OCI-LY1 (cell line): ENCODE measurements at regions not wholly inside any gene's neighbourhood (a gene's known extent, or its start where the extent isn't known, plus 50 kb on each side); places are given as distances from the start of the nearest gene placed in this dataset.
"Not testable (repeated sequence)": the region's sequence is repeated elsewhere in the genome, so short reads cannot be mapped to it uniquely, and the experiment has no call there.

Experiments used
- H2AFZ ChIP-seq: fragments of 200-600 bp; sonication (generic), shearing (Covaris generic); 2 replicates; pipeline ENCODE4 v1.6.0; 2014; ENCODE audit warnings: antibody characterized with exemption, mild to moderate bottlenecking, low read length
- H3F3A ChIP-seq: fragments of 200-600 bp; sonication (generic), shearing (Covaris generic); 2 replicates; pipeline ENCODE4 v1.6.0; 2014; ENCODE audit warnings: mild to moderate bottlenecking, antibody characterized with exemption, low read length, moderate library complexity; ENCODE audit not compliant: insufficient read depth
- H3K27ac ChIP-seq: fragments of 200-600 bp; sonication (generic); 2 replicates; pipeline ENCODE4 v1.5.1; 2014; ENCODE audit warnings: low read length, mixed run types, mild to moderate bottlenecking, low read depth; ENCODE audit not compliant: poor library complexity, severe bottlenecking
- H3K27me3 ChIP-seq: fragments of 200-600 bp; sonication (generic); 2 replicates; pipeline ENCODE4 v1.6.0; 2014; ENCODE audit warnings: antibody characterized with exemption, mild to moderate bottlenecking, low read length, moderate library complexity; ENCODE audit not compliant: insufficient read depth
- H3K36me3 ChIP-seq: fragments of 200-600 bp; sonication (generic); 2 replicates; pipeline ENCODE4 v1.6.1; 2014; ENCODE audit warnings: mild to moderate bottlenecking, antibody characterized with exemption, low read length, moderate library complexity, mixed read lengths; ENCODE audit not compliant: insufficient read depth
- H3K4me1 ChIP-seq: fragments of 200-600 bp; sonication (generic); 2 replicates; pipeline ENCODE4 v1.5.1; 2014; ENCODE audit warnings: mild to moderate bottlenecking, low read length, moderate library complexity; ENCODE audit not compliant: insufficient read depth, severe bottlenecking
- H3K4me2 ChIP-seq: fragments of 200-600 bp; sonication (generic), shearing (Covaris generic); 2 replicates; pipeline ENCODE4 v1.6.1; 2014; ENCODE audit warnings: low read length
- H3K4me3 ChIP-seq: fragments of 200-600 bp; sonication (generic); 2 replicates; pipeline ENCODE4 v1.5.1; 2014; ENCODE audit warnings: low read length, low read depth, mild to moderate bottlenecking, mixed read lengths; ENCODE audit not compliant: poor library complexity, severe bottlenecking
- H3K79me2 ChIP-seq: fragments of 200-600 bp; shearing (Covaris generic); 2 replicates; pipeline ENCODE4 v1.6.1; 2016; ENCODE audit warnings: mixed run types, low read length, mixed read lengths; ENCODE audit not compliant: insufficient read depth
- H3K9ac ChIP-seq: fragments of 200-600 bp; sonication (generic), shearing (Covaris generic); 2 replicates; pipeline ENCODE4 v1.6.1; 2014; ENCODE audit warnings: mild to moderate bottlenecking, low read length, mixed read lengths
- H3K9me2 ChIP-seq: fragments of 200-600 bp; sonication (generic), shearing (Covaris generic); 2 replicates; pipeline ENCODE4 v1.6.1; 2014; ENCODE audit warnings: low read depth, mild to moderate bottlenecking, low read length, mixed read lengths
- H3K9me3 ChIP-seq: fragments of 200-600 bp; shearing (Covaris generic); 2 replicates; pipeline ENCODE4 v1.6.1; 2014; ENCODE audit warnings: low read length, mixed read lengths
- H4K20me1 ChIP-seq: fragments of 200-600 bp; sonication (generic), shearing (Covaris generic); 2 replicates; pipeline ENCODE4 v1.6.0; 2016; ENCODE audit warnings: mild to moderate bottlenecking, low read length; ENCODE audit not compliant: insufficient read depth
- CTCF ChIP-seq: fragments of 200-600 bp; sonication (generic), shearing (Covaris generic); IDR thresholded peaks from 2 replicates; pipeline ENCODE4 v1.5.1; 2017; ENCODE audit warnings: mild to moderate bottlenecking, antibody characterized with exemption, low read length, moderate library complexity, mixed read lengths
- EZH2 ChIP-seq: fragments of 200-600 bp; sonication (generic), shearing (Covaris generic); IDR thresholded peaks from 2 replicates; pipeline ENCODE4 v1.8.0; 2017; ENCODE audit warnings: borderline replicate concordance, mixed run types, mild to moderate bottlenecking, antibody characterized with exemption, low read length, moderate library complexity, mixed read lengths

DNA sequence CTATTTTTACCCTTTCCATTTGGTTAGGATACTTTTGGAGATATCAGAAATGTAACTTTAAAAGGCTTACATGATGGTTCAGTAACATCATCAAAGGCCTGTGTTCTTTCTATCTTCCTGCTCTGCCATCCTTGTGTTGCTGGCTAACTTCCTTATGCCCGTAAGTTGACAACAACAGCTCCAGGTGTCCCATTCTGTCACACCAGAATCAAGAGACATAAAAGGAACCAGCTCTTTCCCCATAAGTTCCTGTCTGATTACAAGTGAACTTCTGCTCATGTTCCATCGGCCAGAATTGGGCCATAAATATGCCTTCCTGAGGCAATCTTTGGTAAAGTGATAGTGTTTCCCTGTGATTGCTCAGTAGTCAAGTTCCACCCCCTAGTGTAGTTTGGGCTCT, 92.4 kb downstream of the FAM170A start:
- H3K27ac ChIP-seq, result no peak overlapping the region
- H4K20me1 ChIP-seq, result no peaks in the 10 kb centered on the region
- no peak overlapping the region for H3K9ac ChIP-seq
- H3K79me2 ChIP-seq, result no peaks in the 10 kb centered on the region
- no peaks in the 10 kb centered on the region for H3K27me3 ChIP-seq
- H3K9me2 ChIP-seq, result no peaks in the 10 kb centered on the region
- H3K36me3 ChIP-seq, result no peaks in the 10 kb centered on the region
- no peak overlapping the region for H3K4me2 ChIP-seq
- TF ChIP-seq EZH2, result no peak
- TF ChIP-seq CTCF, result no peak
- no peak overlapping the region for H2AFZ ChIP-seq
- no peak overlapping the region for H3K4me3 ChIP-seq
- no peaks in the 10 kb centered on the region for H3F3A ChIP-seq
- H3K4me1 ChIP-seq, result no peaks in the 10 kb centered on the region
- H3K9me3 ChIP-seq, result 0 out of 2 replicates have a peak, but pooled peaks cover 2% of the 10 kb centered on the region

DNA sequence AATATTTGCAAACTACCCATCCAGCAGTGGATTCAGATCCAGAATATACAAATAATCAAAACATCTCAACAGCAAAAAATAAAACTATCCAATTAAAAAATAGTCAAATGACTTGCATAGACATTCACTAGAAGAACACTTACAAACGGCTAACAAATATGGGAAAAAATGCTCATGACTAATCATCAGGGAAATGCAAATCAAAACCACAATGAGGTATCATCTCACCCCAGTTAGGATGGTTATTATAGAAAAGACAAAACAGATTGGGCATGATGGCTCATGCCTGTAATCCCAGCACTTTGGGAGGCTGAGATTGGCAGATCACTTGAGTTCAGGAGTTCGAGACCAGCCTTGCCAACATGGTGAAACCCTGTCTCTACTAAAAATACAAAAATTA, 95.9 kb downstream of the FAM170A start:
- not testable (repeated sequence) for H3K4me1 ChIP-seq, H3K36me3 ChIP-seq

GRCh38 chr5:119726544-119726943, 97.2 kb downstream of the FAM170A start:
- Histone ChIP-seq H3F3A (no peaks in the 10 kb centered on the region), H4K20me1 (no peaks in the 10 kb centered on the region), H3K79me2 (no peaks in the 10 kb centered on the region), H3K27me3 (no peaks in the 10 kb centered on the region), H3K4me3 (no peak overlapping the region), H3K9me2 (no peaks in the 10 kb centered on the region), H3K4me1 (no peaks in the 10 kb centered on the region), H3K9ac (no peak overlapping the region), H3K4me2 (no peak overlapping the region), H2AFZ (no peak overlapping the region), H3K36me3 (no peaks in the 10 kb centered on the region), H3K27ac (no peak overlapping the region), H3K9me3 (0 out of 2 replicates have a peak, but pooled peaks cover 2% of the 10 kb centered on the region)
- TF ChIP-seq CTCF (no peak), EZH2 (no peak)

More for the DNA sequence above, 95.9 kb downstream of the FAM170A start:
- H4K20me1 ChIP-seq, H3K27me3 ChIP-seq, H3K4me2 ChIP-seq, H2AFZ ChIP-seq, H3K9me3 ChIP-seq, H3K79me2 ChIP-seq, H3K4me3 ChIP-seq, H3K9ac ChIP-seq, H3K9me2 ChIP-seq, H3F3A ChIP-seq, H3K27ac ChIP-seq: not testable (repeated sequence)

DNA sequence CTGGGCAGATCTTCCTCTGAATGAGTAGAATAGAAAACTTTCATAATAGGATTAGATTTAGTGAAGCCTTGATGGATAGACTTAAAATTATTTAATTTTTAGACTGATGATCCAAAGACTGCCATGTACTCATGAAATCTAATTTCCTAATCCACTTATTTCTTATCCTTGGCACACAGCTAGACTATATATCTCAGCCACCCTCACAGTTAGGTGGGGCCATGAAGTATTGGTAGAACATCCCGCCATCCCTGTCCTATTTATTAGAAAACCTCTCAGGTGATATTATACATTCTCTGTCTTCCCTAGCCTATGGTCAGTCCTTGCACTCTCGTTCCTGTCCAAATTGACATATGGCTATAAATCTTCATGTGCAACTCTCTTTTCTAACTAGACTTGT, 110.9 kb downstream of the FAM170A start:
- no peaks in the 10 kb centered on the region for H3K9me3 ChIP-seq
- TF ChIP-seq EZH2 (no peak), CTCF (no peak)
- no peaks in the 10 kb centered on the region for H3K9me2 ChIP-seq

More for the DNA sequence above, 110.9 kb downstream of the FAM170A start:
- H3K79me2 ChIP-seq, result no peaks in the 10 kb centered on the region
- no peaks in the 10 kb centered on the region for H3F3A ChIP-seq
- H3K27ac ChIP-seq, result no peak overlapping the region
- no peak overlapping the region for H2AFZ ChIP-seq
- H3K4me3 ChIP-seq, result no peak overlapping the region
- no peaks in the 10 kb centered on the region for H3K27me3 ChIP-seq
- no peaks in the 10 kb centered on the region for H3K36me3 ChIP-seq
- no peaks in the 10 kb centered on the region for H4K20me1 ChIP-seq
- H3K4me2 ChIP-seq, result no peak overlapping the region
- H3K4me1 ChIP-seq, result no peaks in the 10 kb centered on the region
- H3K9ac ChIP-seq, result no peak overlapping the region
